GM12873 (cell line): ENCODE measurements at regions not wholly inside any gene's neighbourhood (a gene's known extent, or its start where the extent isn't known, plus 50 kb on each side); places are given as distances from the start of the nearest gene placed in this dataset.
A peak's percentile ranks its signal among the peaks of the same experiment; 100 is the strongest.

Experiments
- TF ChIP-seq, protein P1 (sequence below): IDR thresholded peaks from 2 replicates; pipeline ENCODE4 v1.5.1; 2012; ENCODE audit warnings: low read depth, mild to moderate bottlenecking, moderate library complexity, low read length, control low read depth; ENCODE audit not compliant: insufficient read depth; ENCODE audit errors: missing control alignments

DNA sequence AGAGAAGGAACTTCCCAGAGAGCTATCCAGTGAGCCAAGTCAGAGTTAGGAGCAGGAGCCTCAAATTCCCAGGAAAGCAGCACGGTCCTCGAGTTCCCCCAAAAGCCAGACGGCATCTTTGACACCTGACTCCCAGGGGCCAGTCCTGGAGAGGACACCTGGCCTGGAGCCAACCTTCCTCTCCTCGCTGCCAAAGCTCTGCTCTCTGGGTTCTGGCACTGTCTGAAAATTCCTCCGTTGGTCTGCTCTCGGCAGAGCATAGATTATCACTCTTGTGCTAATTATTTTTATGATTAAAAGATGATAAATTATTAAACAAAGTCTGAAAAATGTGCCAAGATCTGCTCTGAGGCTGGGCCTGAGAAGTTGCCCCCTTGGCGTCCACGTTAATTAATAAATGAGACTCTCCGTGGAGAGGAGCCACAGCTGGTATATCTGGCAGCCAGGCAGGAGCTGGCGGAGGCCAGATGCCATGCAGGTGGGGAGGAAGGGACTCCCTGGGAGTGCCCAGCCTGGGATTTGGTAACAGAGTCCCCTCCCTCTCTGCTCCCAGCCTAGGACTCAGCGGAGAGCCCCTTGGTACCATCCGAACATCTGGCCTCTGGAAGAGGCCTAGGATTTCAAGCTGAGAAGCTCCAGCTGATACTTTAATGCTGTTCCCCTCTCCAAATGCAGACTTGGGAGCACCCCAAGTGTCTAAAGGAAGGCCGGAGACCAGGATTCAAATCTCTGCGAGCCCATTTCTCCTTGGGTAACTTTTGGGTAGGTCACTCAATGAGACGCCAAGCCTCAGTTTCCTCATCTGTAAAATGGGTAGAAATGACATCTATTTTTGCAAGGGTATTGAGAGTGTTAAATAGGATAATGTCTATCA lies 163.7 kb upstream of the POU3F1 start:
- TF ChIP-seq, protein P1, sequence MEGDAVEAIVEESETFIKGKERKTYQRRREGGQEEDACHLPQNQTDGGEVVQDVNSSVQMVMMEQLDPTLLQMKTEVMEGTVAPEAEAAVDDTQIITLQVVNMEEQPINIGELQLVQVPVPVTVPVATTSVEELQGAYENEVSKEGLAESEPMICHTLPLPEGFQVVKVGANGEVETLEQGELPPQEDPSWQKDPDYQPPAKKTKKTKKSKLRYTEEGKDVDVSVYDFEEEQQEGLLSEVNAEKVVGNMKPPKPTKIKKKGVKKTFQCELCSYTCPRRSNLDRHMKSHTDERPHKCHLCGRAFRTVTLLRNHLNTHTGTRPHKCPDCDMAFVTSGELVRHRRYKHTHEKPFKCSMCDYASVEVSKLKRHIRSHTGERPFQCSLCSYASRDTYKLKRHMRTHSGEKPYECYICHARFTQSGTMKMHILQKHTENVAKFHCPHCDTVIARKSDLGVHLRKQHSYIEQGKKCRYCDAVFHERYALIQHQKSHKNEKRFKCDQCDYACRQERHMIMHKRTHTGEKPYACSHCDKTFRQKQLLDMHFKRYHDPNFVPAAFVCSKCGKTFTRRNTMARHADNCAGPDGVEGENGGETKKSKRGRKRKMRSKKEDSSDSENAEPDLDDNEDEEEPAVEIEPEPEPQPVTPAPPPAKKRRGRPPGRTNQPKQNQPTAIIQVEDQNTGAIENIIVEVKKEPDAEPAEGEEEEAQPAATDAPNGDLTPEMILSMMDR: no peak

DNA sequence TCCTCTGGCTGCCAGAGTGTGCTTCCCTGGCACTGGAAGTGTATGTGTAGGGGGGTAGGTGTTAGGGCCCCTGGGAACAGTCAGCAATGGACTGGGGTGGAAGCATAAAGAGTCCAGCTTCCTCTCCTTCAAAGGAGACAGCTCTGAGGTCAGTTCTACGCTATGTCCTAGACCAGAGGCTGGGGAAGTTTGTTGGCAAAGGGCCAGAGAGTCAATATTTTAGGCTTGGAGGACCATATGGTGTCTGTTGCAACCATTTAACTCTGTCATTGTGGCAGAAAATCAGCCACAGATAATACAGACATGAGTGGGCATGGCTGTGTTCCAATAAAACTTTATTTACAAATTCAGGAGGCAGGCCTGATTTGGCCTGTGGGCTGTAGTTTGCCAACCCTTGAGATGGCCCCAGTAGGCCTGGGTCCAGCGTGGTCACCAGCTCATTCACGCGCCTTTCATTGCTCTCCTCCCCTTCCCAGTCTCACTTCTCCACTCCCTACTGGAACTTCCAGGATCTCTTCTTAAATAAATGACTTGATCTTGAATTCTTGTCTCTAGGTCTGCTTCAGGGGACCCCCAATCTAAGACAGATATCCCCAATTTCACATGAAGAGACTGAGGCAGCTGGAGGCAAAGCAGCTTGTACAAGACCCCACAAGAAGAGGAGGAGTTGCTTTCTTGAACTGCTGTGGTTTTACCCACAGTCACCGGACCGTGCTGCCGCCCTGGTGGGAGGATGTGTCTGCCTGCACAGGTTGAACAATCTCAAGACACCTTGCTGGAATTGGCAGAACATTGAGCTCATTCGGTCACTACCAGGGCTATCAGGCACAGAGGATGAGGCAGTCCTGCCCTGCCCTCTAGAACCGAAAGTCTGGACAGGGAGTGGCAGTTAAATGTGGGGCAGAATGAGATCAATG lies 162.4 kb upstream of the POU3F1 start:
- TF ChIP-seq, protein P1: peak; percentile 25

DNA sequence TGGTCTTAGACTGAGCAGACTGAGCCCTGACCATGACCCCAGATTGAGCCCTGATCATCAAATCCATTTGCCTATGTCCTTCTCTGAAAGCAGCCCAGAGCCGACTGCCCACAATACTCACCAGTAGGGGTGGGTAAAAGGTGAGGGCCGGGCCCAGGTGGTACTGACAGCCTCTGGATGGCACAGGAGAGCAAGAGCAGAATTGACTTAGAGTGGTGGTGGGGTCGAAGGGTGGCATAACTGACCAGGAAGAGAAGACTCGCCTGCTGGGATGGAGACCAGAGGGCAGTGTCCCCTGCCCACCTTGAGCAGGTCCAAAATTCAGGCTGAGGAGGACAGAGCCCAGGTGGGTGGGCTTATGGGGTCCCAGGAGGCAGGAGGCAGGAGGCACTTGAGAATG lies 161.3 kb upstream of the POU3F1 start:
- TF ChIP-seq, protein P1: no peak

DNA sequence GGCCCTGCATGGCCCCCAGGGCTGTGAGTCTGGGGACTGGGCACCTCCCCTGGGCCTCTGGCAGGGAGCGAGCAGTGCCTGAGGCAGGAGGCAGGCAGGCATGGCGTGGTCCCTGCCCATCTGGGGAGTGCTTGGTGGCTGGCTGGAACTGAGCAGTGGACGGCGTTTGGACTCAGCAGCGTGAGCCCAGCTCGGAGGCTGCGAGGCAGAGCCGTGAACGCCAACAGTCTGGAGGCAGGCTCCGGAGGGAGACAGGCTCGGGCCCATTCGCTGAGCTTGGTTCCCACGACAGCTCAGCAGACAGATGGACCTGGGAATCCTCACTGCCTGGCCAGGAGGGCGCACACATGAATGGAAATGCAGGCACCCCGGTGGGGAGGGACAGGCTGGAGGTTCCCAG lies 160.7 kb upstream of the POU3F1 start:
- TF ChIP-seq, protein P1: no peak

DNA sequence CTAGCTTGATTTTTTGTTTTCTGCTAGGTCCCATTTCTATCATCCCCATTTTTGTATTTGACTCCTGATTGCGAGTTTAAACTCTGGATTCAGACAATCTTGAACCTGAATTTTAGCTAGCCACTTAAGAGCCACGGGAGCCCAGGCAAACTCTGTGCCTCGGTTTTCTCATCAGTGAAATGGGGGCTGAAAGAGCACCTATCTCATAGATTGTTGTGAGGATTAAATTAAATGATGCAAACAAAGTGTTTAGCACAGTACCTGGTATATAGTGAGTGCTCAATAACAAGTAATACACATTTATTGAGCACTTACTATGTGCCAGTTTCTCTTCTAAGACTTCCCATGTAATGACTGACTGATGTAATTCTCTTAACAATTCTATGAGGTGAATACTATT lies 158.1 kb upstream of the POU3F1 start:
- TF ChIP-seq, protein P1: no peak

DNA sequence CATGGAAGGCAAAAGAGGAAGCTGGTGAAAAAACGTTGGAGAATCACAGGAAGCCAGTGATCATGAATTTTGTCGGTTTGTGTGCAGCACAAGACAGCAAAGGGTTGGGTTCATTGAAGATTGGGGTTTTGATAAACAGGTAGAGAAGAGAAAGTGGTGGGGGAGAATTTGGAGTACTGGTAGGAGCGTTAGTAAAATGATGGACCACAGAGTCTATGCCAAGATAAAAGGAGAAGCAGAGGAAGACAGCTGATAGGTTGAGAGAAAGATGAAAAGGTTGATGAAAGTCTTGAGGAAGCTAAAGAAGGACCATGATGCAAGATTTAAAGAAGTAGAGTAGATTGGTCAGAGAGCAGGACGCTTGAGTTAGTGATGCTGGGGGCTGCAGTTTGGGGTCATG lies 156.8 kb upstream of the POU3F1 start:
- TF ChIP-seq, protein P1: no peak

DNA sequence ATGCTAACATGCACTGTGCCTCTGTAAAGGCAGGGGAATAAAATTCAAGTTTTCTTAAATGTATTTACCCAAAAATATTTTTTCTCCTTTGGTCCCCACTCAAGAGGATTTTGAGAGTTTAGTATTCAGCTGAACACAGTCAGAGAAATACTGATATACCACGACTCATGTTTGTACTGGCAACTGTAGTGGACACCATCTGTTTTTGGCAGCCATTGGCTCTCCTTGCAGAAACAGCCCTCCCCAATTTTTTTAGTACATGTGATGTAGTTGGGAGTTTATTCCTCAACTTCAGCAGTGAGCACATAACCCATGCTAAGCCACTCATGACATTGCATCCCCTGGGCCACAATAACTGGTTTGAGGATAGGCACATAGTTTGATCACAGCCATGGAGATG lies 154.8 kb upstream of the POU3F1 start:
- TF ChIP-seq, protein P1: no peak
